ENCODE measurements at regions not wholly inside any gene's neighbourhood (a gene's known extent, or its start where the extent isn't known, plus 50 kb on each side); places are given as distances from the start of the nearest gene placed in this dataset.

DNA sequence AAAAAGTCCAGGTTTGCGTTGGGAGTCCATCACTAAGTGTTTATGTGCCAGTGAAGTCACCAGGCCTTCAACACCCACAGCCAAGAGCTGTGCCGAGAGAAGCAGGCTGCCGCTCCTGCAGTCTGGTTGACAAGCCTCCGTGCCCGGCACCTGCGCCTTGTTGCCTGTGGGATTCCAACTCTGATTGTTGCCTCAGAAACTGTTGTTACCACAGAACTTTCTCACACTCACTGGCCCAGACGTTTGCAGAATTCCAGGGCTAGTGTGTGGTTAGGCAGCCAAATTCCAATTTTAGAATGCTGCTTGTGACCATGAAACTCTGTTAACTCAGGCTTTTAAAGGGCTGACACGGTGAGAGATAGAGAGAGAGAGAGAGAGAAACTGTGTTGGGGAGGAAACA lies 119.5 kb upstream of the LIMCH1 start:
- Mint-ChIP-seq H3K27me3 (ENCODE audit: low read depth) (no peaks in the 10 kb centered on the region), H3K4me3 (no peak overlapping the region), H3K27ac (peak overlapping the region; percentile 14), H3K9me3 (no peaks in the 10 kb centered on the region), H3K36me3 (no peaks in the 10 kb centered on the region), H3K4me1 (peaks cover 22% of the 10 kb centered on the region)
- no peak for TF ChIP-seq CTCF (IDR thresholded peaks at IDR 0.05; ENCODE audit: unreplicated experiment)
- no peak for DNase-seq (ENCODE audit: low spot score in 2 of 2, unreplicated experiment in 2 of 2)

GRCh38 chr4:41420541-41420940 lies 117.4 kb upstream of the LIMCH1 start:
- H3K27ac Mint-ChIP-seq, result no peak overlapping the region
- H3K36me3 Mint-ChIP-seq, result no peaks in the 10 kb centered on the region
- H3K27me3 Mint-ChIP-seq (ENCODE audit: low read depth), result no peaks in the 10 kb centered on the region
- no peak for DNase-seq (ENCODE audit: low spot score in 2 of 2, unreplicated experiment in 2 of 2)
- TF ChIP-seq CTCF (IDR thresholded peaks at IDR 0.05; ENCODE audit: unreplicated experiment), result no peak
- no peak overlapping the region for H3K4me3 Mint-ChIP-seq
- peaks cover 27% of the 10 kb centered on the region for H3K4me1 Mint-ChIP-seq
- H3K9me3 Mint-ChIP-seq, result no peaks in the 10 kb centered on the region

GRCh38 chr4:41423117-41423516 lies 114.8 kb upstream of the LIMCH1 start:
- no peak for TF ChIP-seq CTCF (IDR thresholded peaks at IDR 0.05; ENCODE audit: unreplicated experiment)
- no peaks in the 10 kb centered on the region for H3K27me3 Mint-ChIP-seq (ENCODE audit: low read depth)
- no peaks in the 10 kb centered on the region for H3K36me3 Mint-ChIP-seq
- no peak for DNase-seq (ENCODE audit: low spot score in 2 of 2, unreplicated experiment in 2 of 2)
- peaks cover 49% of the 10 kb centered on the region for H3K4me1 Mint-ChIP-seq
- H3K27ac Mint-ChIP-seq, result no peak overlapping the region
- no peaks in the 10 kb centered on the region for H3K9me3 Mint-ChIP-seq
- no peak overlapping the region for H3K4me3 Mint-ChIP-seq

DNA sequence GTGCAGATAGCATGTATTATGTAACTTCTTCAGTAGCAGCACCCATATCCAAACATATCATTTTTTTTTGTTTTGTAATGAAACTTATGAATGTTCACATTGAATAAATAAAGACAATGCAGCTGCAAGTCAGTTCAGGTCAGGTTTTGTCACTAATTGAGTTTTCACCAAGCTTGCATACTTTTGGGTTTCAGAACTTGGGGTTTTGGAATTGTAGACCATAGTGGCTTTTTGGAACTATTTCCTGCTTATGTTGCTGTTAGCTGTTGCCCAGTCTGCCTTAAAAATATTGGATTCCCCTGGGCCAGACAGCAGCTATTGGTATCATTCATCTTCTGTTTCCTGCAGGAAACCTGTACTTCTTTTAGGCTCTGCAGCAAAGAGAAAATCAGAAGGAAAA lies 113.4 kb upstream of the LIMCH1 start:
- H3K36me3 Mint-ChIP-seq, result no peaks in the 10 kb centered on the region
- H3K9me3 Mint-ChIP-seq, result no peaks in the 10 kb centered on the region
- H3K27me3 Mint-ChIP-seq (ENCODE audit: low read depth), result no peaks in the 10 kb centered on the region
- no peak overlapping the region for H3K4me3 Mint-ChIP-seq
- no peak for DNase-seq (ENCODE audit: low spot score in 2 of 2, unreplicated experiment in 2 of 2)
- H3K27ac Mint-ChIP-seq, result peak overlapping the region; percentile 65
- no peak for TF ChIP-seq CTCF (IDR thresholded peaks at IDR 0.05; ENCODE audit: unreplicated experiment)
- H3K4me1 Mint-ChIP-seq, result peaks cover 54% of the 10 kb centered on the region

GRCh38 chr4:41425650-41426049 lies 112.3 kb upstream of the LIMCH1 start:
- Mint-ChIP-seq H3K27me3 (ENCODE audit: low read depth) (no peaks in the 10 kb centered on the region), H3K4me3 (no peak overlapping the region)

More at GRCh38 chr4:41425650-41426049, 112.3 kb upstream of the LIMCH1 start:
- TF ChIP-seq CTCF (IDR thresholded peaks at IDR 0.05; ENCODE audit: unreplicated experiment), result no peak
- H3K36me3 Mint-ChIP-seq, result no peaks in the 10 kb centered on the region
- H3K4me1 Mint-ChIP-seq, result peaks cover 58% of the 10 kb centered on the region
- no peak for DNase-seq (ENCODE audit: low spot score in 2 of 2, unreplicated experiment in 2 of 2)
- H3K27ac Mint-ChIP-seq, result peak overlapping the region; percentile 14
- H3K9me3 Mint-ChIP-seq, result no peaks in the 10 kb centered on the region

All from mesothelial cell of epicardium (in vitro differentiated cells).